A673 (cell line): ENCODE measurements at regions not wholly inside any gene's neighbourhood (a gene's known extent, or its start where the extent isn't known, plus 50 kb on each side); places are given as distances from the start of the nearest gene placed in this dataset.

Experiments used
- BruUV-seq: library from RNA; stranded (reverse); fragments of 400-500 nt; replicated peaks from 2 replicates; lab custom pipeline; 2021; lab: Mats Ljungman, UMichigan
- CTCF ChIA-PET: fragments of 300-600 bp; sonication (Branson Sonifier 250); formaldehyde crosslinking; loops from one replicate; lab custom pipeline; 2022; ENCODE audit warnings: antibody characterized with exemption; lab: Charles Lee
- POLR2A ChIA-PET: fragments of 300-600 bp; sonication (Branson Sonifier 250); formaldehyde crosslinking; loops from one replicate; lab custom pipeline; 2022; ENCODE audit warnings: antibody characterized with exemption; ENCODE audit not compliant: low non-redundant PET; lab: Charles Lee
- DNase-seq: peaks from one replicate; pipeline ENCODE4 v3.0.0-alpha.2; 2015; ENCODE audit warnings: low spot score
- H3K27ac ChIP-seq: fragments of 200-600 bp; sonication (generic); 2 replicates; pipeline ENCODE4 v1.5.1; 2016; ENCODE audit warnings: mixed run types, low read depth, mild to moderate bottlenecking, mixed read lengths, antibody characterized with exemption, low read length; ENCODE audit not compliant: poor library complexity, severe bottlenecking
- H3K27me3 ChIP-seq: fragments of 200-600 bp; sonication (generic); replicated peaks from 2 replicates; pipeline ENCODE4 v1.6.1; 2017; ENCODE audit warnings: mixed run types, low read depth, mild to moderate bottlenecking, mixed read lengths, antibody characterized with exemption, low read length; ENCODE audit not compliant: insufficient read depth, poor library complexity
- H3K36me3 ChIP-seq: fragments of 200-600 bp; sonication (generic); 2 replicates; pipeline ENCODE4 v1.6.1; 2016; ENCODE audit warnings: mixed run types, mild to moderate bottlenecking, mixed read lengths, antibody characterized with exemption, low read length; ENCODE audit not compliant: insufficient read depth, poor library complexity, severe bottlenecking
- H3K4me1 ChIP-seq: fragments of 200-600 bp; sonication (generic); 2 replicates; pipeline ENCODE4 v1.6.1; 2017; ENCODE audit warnings: mixed run types, mild to moderate bottlenecking, mixed read lengths, antibody characterized with exemption, low read length; ENCODE audit not compliant: insufficient read depth, poor library complexity, severe bottlenecking
- H3K4me3 ChIP-seq: fragments of 200-600 bp; sonication (generic); 2 replicates; pipeline ENCODE4 v1.5.1; 2016; ENCODE audit warnings: low read depth, mixed run types, mild to moderate bottlenecking, mixed read lengths, low read length; ENCODE audit not compliant: poor library complexity, severe bottlenecking
- H3K9me3 ChIP-seq: fragments of 200-600 bp; sonication (generic); 2 replicates; pipeline ENCODE4 v1.6.1; 2016; ENCODE audit warnings: mixed run types, low read depth, mild to moderate bottlenecking, mixed read lengths, antibody characterized with exemption, low read length; ENCODE audit not compliant: poor library complexity, severe bottlenecking
- EZH2 ChIP-seq: fragments of 200-600 bp; sonication (generic); IDR thresholded peaks from 2 replicates; pipeline ENCODE4 v1.6.1; 2017; ENCODE audit warnings: borderline replicate concordance, low read depth, mild to moderate bottlenecking, mixed read lengths, antibody characterized with exemption, low read length; ENCODE audit not compliant: poor library complexity, severe bottlenecking
- intact Hi-C: fragments of 100-400 bp; cut with micrococcal nuclease; formaldehyde crosslinking; loops from one replicate; pipeline ENCODE4 v1.10.0; 2022; ENCODE audit not compliant: unreplicated experiment
- TF ChIP-seq, protein P1 (sequence below): fragments of 300-800, 200-600 bp; sonication (generic); conservative IDR thresholded peaks from 2 replicates; pipeline ENCODE4 v1.5.1; 2017; ENCODE audit warnings: low read depth, mild to moderate bottlenecking, antibody characterized with exemption, low read length, moderate library complexity, mixed read lengths

DNA sequence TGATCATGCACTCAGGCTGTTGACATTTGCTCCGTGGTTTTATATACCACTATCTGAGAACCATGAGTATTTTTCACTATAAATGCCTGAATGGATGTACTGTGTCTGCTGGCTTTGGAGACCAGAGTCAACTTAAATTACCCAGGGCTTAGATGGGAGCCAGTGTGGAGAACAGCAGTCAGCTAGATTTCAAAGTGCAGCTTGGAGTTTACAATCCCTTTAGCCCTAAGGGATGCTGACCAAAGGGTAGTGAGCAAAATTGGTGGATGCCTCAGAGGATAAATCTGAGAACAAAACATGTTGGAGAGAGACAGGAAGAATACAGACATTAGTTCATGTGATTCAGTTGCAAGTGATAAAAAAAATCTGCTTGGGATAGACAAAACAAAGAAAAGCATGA lies 327.5 kb downstream of the C11orf87 start:
- H3K4me3 ChIP-seq, result no peak overlapping the region
- H3K36me3 ChIP-seq, result no peaks in the 10 kb centered on the region
- no peaks in the 10 kb centered on the region for H3K4me1 ChIP-seq
- no peaks in the 10 kb centered on the region for H3K27me3 ChIP-seq
- CTCF ChIA-PET, result no interaction called here
- TF ChIP-seq EZH2, result no peak
- TF ChIP-seq, protein P1, sequence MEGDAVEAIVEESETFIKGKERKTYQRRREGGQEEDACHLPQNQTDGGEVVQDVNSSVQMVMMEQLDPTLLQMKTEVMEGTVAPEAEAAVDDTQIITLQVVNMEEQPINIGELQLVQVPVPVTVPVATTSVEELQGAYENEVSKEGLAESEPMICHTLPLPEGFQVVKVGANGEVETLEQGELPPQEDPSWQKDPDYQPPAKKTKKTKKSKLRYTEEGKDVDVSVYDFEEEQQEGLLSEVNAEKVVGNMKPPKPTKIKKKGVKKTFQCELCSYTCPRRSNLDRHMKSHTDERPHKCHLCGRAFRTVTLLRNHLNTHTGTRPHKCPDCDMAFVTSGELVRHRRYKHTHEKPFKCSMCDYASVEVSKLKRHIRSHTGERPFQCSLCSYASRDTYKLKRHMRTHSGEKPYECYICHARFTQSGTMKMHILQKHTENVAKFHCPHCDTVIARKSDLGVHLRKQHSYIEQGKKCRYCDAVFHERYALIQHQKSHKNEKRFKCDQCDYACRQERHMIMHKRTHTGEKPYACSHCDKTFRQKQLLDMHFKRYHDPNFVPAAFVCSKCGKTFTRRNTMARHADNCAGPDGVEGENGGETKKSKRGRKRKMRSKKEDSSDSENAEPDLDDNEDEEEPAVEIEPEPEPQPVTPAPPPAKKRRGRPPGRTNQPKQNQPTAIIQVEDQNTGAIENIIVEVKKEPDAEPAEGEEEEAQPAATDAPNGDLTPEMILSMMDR, result no peak
- no peak overlapping the region for H3K27ac ChIP-seq
- intact Hi-C loops, result no loop called here
- DNase-seq, result no peak
- H3K9me3 ChIP-seq, result no peaks in the 10 kb centered on the region
- POLR2A ChIA-PET, result no interaction called here
- no TSS peak for BruUV-seq

- CTCF ChIA-PET, result interaction anchor here (0.7 kb wide), 1 partner anchor 1701 kb away, joined by 3 read pairs; no protein-coding TSS in a partner anchor
- BruUV-seq, result no TSS peak
- Histone ChIP-seq H3K27me3 (no peaks in the 10 kb centered on the region), H3K36me3 (no peaks in the 10 kb centered on the region), H3K9me3 (no peaks in the 10 kb centered on the region), H3K4me1 (no peaks in the 10 kb centered on the region), H3K27ac (no peak overlapping the region), H3K4me3 (no peak overlapping the region)
- DNase-seq, result no peak
- TF ChIP-seq, protein P1, result no peak
- no peak for TF ChIP-seq EZH2
- intact Hi-C loops, result no loop called here
- POLR2A ChIA-PET, result no interaction called here
Observed at GRCh38 chr11:109750964-109751363, 329.0 kb downstream of the C11orf87 start.

DNA sequence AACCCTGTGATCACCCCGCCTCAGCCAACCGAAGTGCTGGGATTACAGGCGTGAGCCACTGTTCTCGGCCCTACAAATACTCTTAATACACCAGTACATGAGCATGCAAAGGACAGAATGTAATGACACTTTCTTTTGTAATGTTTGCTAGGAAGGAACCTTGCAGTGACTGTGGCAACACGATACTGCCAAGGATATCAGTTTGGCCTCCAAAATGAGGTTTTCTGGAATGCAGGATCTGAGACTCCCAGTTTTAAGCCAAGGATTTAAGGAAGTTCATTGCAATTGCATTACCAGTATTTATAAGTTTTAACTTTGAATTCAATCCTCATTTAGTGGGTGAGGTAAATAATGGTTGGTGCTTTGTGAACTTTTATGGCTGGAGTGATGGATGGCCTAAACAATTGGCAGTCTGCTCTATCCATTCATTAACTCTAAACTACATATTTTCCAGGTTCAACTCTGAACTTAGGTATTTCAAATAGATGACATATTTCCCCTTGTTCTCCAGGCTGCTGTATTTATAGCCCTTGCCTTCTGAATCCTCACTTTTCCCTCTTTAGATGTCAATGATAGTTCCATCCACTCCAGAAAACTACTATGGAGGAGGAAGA lies 330.3 kb downstream of the C11orf87 start:
- DNase-seq, result no peak
- Histone ChIP-seq H3K4me1 (no peaks in the 10 kb centered on the region), H3K27me3 (no peaks in the 10 kb centered on the region), H3K36me3 (no peaks in the 10 kb centered on the region), H3K9me3 (no peaks in the 10 kb centered on the region), H3K27ac (no peak overlapping the region), H3K4me3 (no peak overlapping the region)
- intact Hi-C loops, result no loop called here
- TF ChIP-seq, protein P1, result no peak
- TF ChIP-seq EZH2, result no peak
- POLR2A ChIA-PET, result no interaction called here
- CTCF ChIA-PET, result no interaction called here
- BruUV-seq, result no TSS peak
